Esophagus squamous epithelium (tissue), 4 donors: ENCODE measurements at regions not wholly inside any gene's neighbourhood (a gene's known extent, or its start where the extent isn't known, plus 50 kb on each side); places are given as distances from the start of the nearest gene placed in this dataset.

Experiments used
- CTCF ChIP-seq, 6 experiments: fragments of 450-650 bp in 4 of 6; fragments of 200-600 bp in 2 of 6; sonication (generic) in 2 of 6; IDR thresholded peaks; one replicate each; pipeline ENCODE4 v1.5.1; 2016 to 2019; ENCODE audit warnings: antibody characterized with exemption in 6 of 6, mild to moderate bottlenecking in 4 of 6, moderate library complexity in 4 of 6
- POLR2A ChIP-seq, 4 donors: fragments of 450-650 bp; IDR thresholded peaks; one replicate each; pipeline ENCODE4 v1.6.1; 2017; ENCODE audit warnings: antibody characterized with exemption in 4 of 4, mild to moderate bottlenecking in 4 of 4, moderate library complexity in 3 of 4

GRCh38 chr2:194323740-194324139, 1333.3 kb upstream of the SLC39A10 start:
- TF ChIP-seq CTCF (IDR thresholded peaks at IDR 0.05) (no peak), POLR2A (IDR thresholded peaks at IDR 0.05) (no peak)
